Activated CD4-positive, alpha-beta T cell treated with anti-CD3 and anti-CD28 coated beads for 36 hours (primary cell): ENCODE measurements at regions not wholly inside any gene's neighbourhood (a gene's known extent, or its start where the extent isn't known, plus 50 kb on each side); places are given as distances from the start of the nearest gene placed in this dataset.
A peak's percentile ranks its signal among the peaks of the same experiment; 100 is the strongest.

ENCODE experiments used
- ATAC-seq: fragments of 200-7000 bp; cut with Tn5 transposase; one replicate; pipeline ENCODE4 v1.10.0; 2021; ENCODE audit warnings: mild to moderate bottlenecking, moderate library complexity
- CTCF ChIA-PET: fragments of 350-600 bp; sonication (Branson Sonifier 250); formaldehyde crosslinking; loops from one replicate; lab custom pipeline; 2021; ENCODE audit warnings: antibody characterized with exemption; lab: Charles Lee
- POLR2A ChIA-PET: fragments of 350-600 bp; sonication (Branson Sonifier 250); formaldehyde crosslinking; loops from one replicate; lab custom pipeline; 2021; ENCODE audit warnings: antibody characterized with exemption, inconsistent platforms; lab: Charles Lee
- DNase-seq: peaks from one replicate; pipeline ENCODE4 v3.0.0-alpha.2; 2020
- H3K27ac Mint-ChIP-seq: one replicate; pipeline ENCODE4 v1.8.0; 2021; ENCODE audit warnings: mixed read lengths
- H3K27me3 Mint-ChIP-seq: one replicate; pipeline ENCODE4 v1.8.0; 2021; ENCODE audit warnings: mixed read lengths
- H3K36me3 Mint-ChIP-seq: one replicate; pipeline ENCODE4 v1.8.0; 2021; ENCODE audit warnings: low read depth, mixed read lengths
- H3K4me1 Mint-ChIP-seq: one replicate; pipeline ENCODE4 v1.8.0; 2021; ENCODE audit warnings: mixed read lengths
- H3K4me3 Mint-ChIP-seq: one replicate; pipeline ENCODE4 v1.8.0; 2021; ENCODE audit warnings: mild to moderate bottlenecking, moderate library complexity, mixed read lengths
- H3K9me3 Mint-ChIP-seq: one replicate; pipeline ENCODE4 v1.8.0; 2021; ENCODE audit warnings: low read depth, mixed read lengths
- intact Hi-C, 2 experiments: fragments of 100-400 bp; cut with DNase I in 1 of 2; cut with micrococcal nuclease in 1 of 2; formaldehyde crosslinking; loops; one replicate each; pipeline versions ENCODE4 v1.14.2 to v1.15.1; 2022 to 2024; cut with DNase I, micrococcal nuclease

- ChIA-PET POLR2A (no interaction called here), CTCF (interaction anchor here (1.3 to 2.9 kb wide), 2 partner anchors 8 to 10 kb away, joined by 4 to 6 read pairs; no protein-coding TSS in a partner anchor)
- Mint-ChIP-seq H3K27ac (no peak overlapping the region), H3K36me3 (no peaks in the 10 kb centered on the region), H3K4me3 (no peak overlapping the region), H3K9me3 (no peaks in the 10 kb centered on the region), H3K4me1 (peaks cover 21% of the 10 kb centered on the region), H3K27me3 (peaks cover 2% of the 10 kb centered on the region)
- ATAC-seq: no peak
- intact Hi-C loops: no loop called here
- DNase-seq: no peak
Observed at GRCh38 chr10:89078724-89079672, 88.4 kb downstream of the FAS start.

GRCh38 chr10:89076120-89076519, 85.5 kb downstream of the FAS start:
- no peak overlapping the region for H3K4me3 Mint-ChIP-seq
- peaks cover 14% of the 10 kb centered on the region for H3K4me1 Mint-ChIP-seq
- peak; percentile 91 for ATAC-seq
- peak; percentile 8 for DNase-seq
- H3K27me3 Mint-ChIP-seq: peaks cover 5% of the 10 kb centered on the region
- ChIA-PET CTCF (interaction anchor here (0.8 to 1.0 kb wide), 3 partner anchors 130 to 138 kb away, joined by 3 read pairs; partner anchors contain the start of gene CH25H), POLR2A (interaction anchor here (1.0 kb wide), 1 partner anchor 8 kb away, joined by 3 read pairs; no protein-coding TSS in a partner anchor)
- no peaks in the 10 kb centered on the region for H3K36me3 Mint-ChIP-seq
- intact Hi-C loops: no loop called here
- H3K9me3 Mint-ChIP-seq: no peaks in the 10 kb centered on the region
- no peak overlapping the region for H3K27ac Mint-ChIP-seq

GRCh38 chr10:89075631-89076030, 85.0 kb downstream of the FAS start:
- H3K27ac Mint-ChIP-seq: no peak overlapping the region
- H3K4me1 Mint-ChIP-seq: peaks cover 14% of the 10 kb centered on the region
- ChIA-PET POLR2A (interaction anchor here (1.0 kb wide), 1 partner anchor 9 kb away, joined by 3 read pairs; no protein-coding TSS in a partner anchor), CTCF (interaction anchor here (0.8 to 0.9 kb wide), 2 partner anchors 130 to 139 kb away, joined by 3 read pairs; no protein-coding TSS in a partner anchor)
- ATAC-seq (no peak), DNase-seq (no peak)
- H3K27me3 Mint-ChIP-seq: peaks cover 5% of the 10 kb centered on the region
- intact Hi-C loops: no loop called here
- H3K4me3 Mint-ChIP-seq: no peak overlapping the region
- no peaks in the 10 kb centered on the region for H3K36me3 Mint-ChIP-seq
- H3K9me3 Mint-ChIP-seq: no peaks in the 10 kb centered on the region

GRCh38 chr10:89074120-89074519, 83.5 kb downstream of the FAS start:
- Mint-ChIP-seq H3K9me3 (no peaks in the 10 kb centered on the region), H3K27ac (no peak overlapping the region), H3K36me3 (no peaks in the 10 kb centered on the region), H3K4me1 (peaks cover 14% of the 10 kb centered on the region), H3K4me3 (no peak overlapping the region), H3K27me3 (peaks cover 8% of the 10 kb centered on the region)
- ATAC-seq: no peak
- POLR2A ChIA-PET: no interaction called here
- CTCF ChIA-PET: interaction anchor here (0.6 to 1.1 kb wide), 2 partner anchors 10 to 294 kb away, joined by 3 read pairs; no protein-coding TSS in a partner anchor
- DNase-seq: no peak
- intact Hi-C loops: no loop called here

GRCh38 chr10:89073719-89074118, 83.1 kb downstream of the FAS start:
- H3K9me3 Mint-ChIP-seq: no peaks in the 10 kb centered on the region
- H3K4me3 Mint-ChIP-seq: no peak overlapping the region
- intact Hi-C loops: no loop called here
- DNase-seq (no peak), ATAC-seq (no peak)
- CTCF ChIA-PET: no interaction called here
- no peaks in the 10 kb centered on the region for H3K36me3 Mint-ChIP-seq
- peaks cover 14% of the 10 kb centered on the region for H3K4me1 Mint-ChIP-seq
- peaks cover 8% of the 10 kb centered on the region for H3K27me3 Mint-ChIP-seq
- POLR2A ChIA-PET: no interaction called here
- H3K27ac Mint-ChIP-seq: no peak overlapping the region

- Mint-ChIP-seq H3K4me3 (no peak overlapping the region), H3K4me1 (no peaks in the 10 kb centered on the region), H3K9me3 (no peaks in the 10 kb centered on the region), H3K36me3 (no peaks in the 10 kb centered on the region), H3K27ac (no peak overlapping the region), H3K27me3 (peaks cover 12% of the 10 kb centered on the region)
- ChIA-PET CTCF (interaction anchor here (0.7 to 2.0 kb wide), 5 partner anchors 10 to 337 kb away, joined by 3 to 6 read pairs (median 4); no protein-coding TSS in a partner anchor), POLR2A (no interaction called here)
- no peak for DNase-seq
- no peak for ATAC-seq
- intact Hi-C loops: no loop called here
Observed at GRCh38 chr10:89069589-89069988, 79.0 kb downstream of the FAS start.
